ENCODE measurements at regions not wholly inside any gene's neighbourhood (a gene's known extent, or its start where the extent isn't known, plus 50 kb on each side); places are given as distances from the start of the nearest gene placed in this dataset.

GRCh38 chr9:99347568-99347967, 125.5 kb downstream of the SEC61B start:
- no peak for TF ChIP-seq GATA2 (IDR thresholded peaks at IDR 0.05; ENCODE audit: low read depth, low read length)
- TF ChIP-seq GATA3 (IDR thresholded peaks at IDR 0.05; ENCODE audit: low read depth, low read length): no peak
